HCT116 (cell line): ENCODE measurements at regions not wholly inside any gene's neighbourhood (a gene's known extent, or its start where the extent isn't known, plus 50 kb on each side); places are given as distances from the start of the nearest gene placed in this dataset.

Experiments used
- ATAC-seq: fragments of 200-7000 bp; cut with Tn5 transposase; 2 replicates; pipeline ENCODE4 v1.9.1; 2020; ENCODE audit warnings: mild to moderate bottlenecking, moderate library complexity
- BruUV-seq: library from RNA; stranded (reverse); fragments of 400-500 nt; replicated peaks from 2 replicates; lab custom pipeline; 2021; lab: Mats Ljungman, UMichigan
- CTCF ChIA-PET: fragments of 300-600 bp; sonication (Branson Sonifier 250); formaldehyde crosslinking; loops from one replicate; lab custom pipeline; 2021; ENCODE audit warnings: antibody characterized with exemption; lab: Charles Lee
- POLR2A ChIA-PET: fragments of 300-600, 350-600 bp; sonication (Branson Sonifier 250); formaldehyde crosslinking; loops from one replicate; lab custom pipeline; 2021; ENCODE audit warnings: antibody characterized with exemption; lab: Charles Lee
- RAD21 ChIA-PET, 2 experiments: fragments of 300-600 bp; sonication (Branson Sonifier 250); formaldehyde crosslinking; loops; one replicate each; lab custom pipeline; 2023; ENCODE audit warnings: low total read pairs in 2 of 2; ENCODE audit not compliant: uncharacterized antibody in 2 of 2, unreplicated experiment in 2 of 2, low non-redundant PET in 1 of 2; lab: Charles Lee
- DNase-seq: peaks from one replicate; pipeline ENCODE4 v3.0.0-alpha.2; 2010; ENCODE audit warnings: low read depth, low spot score
- H2AFZ ChIP-seq: fragments of 200-600 bp; shearing (Covaris generic), sonication (generic); 2 replicates; pipeline ENCODE4 v1.6.1; 2017; ENCODE audit warnings: low read depth, mixed run types, mixed read lengths, antibody characterized with exemption, low read length; ENCODE audit not compliant: poor library complexity, severe bottlenecking
- H3K27ac ChIP-seq: 2 replicates; pipeline ENCODE4 v1.5.1; 2012; ENCODE audit warnings: low read depth, low read length
- H3K27me3 ChIP-seq: fragments of 200-600 bp; sonication (generic); 2 replicates; pipeline ENCODE4 v1.6.1; 2016; ENCODE audit warnings: mixed run types, low read length, mixed read lengths; ENCODE audit not compliant: insufficient read depth
- H3K36me3 ChIP-seq, 2 experiments: fragments of 200-500 bp in 1 of 2; fragments of 200-600 bp in 1 of 2; sonication (Bioruptor generic) in 1 of 2; sonication (generic) in 1 of 2; 2 replicates each; pipeline versions ENCODE4 v1.5.1 to v1.6.1; 2014 to 2016; ENCODE audit warnings: low read length in 2 of 2, inconsistent platforms in 1 of 2, mixed read lengths in 1 of 2, mixed run types in 1 of 2; ENCODE audit not compliant: insufficient read depth in 2 of 2, control insufficient read depth in 1 of 2
- H3K4me1 ChIP-seq, 2 experiments: fragments of 200-600 bp in 1 of 2; sonication (generic) in 1 of 2; 2 replicates each; pipeline versions ENCODE4 v1.5.1 to v1.6.1; 2012 to 2017; ENCODE audit warnings: low read length in 2 of 2, inconsistent platforms in 1 of 2, mild to moderate bottlenecking in 1 of 2, mixed read lengths in 1 of 2, mixed run types in 1 of 2, moderate library complexity in 1 of 2; ENCODE audit not compliant: insufficient read depth in 2 of 2, control insufficient read depth in 1 of 2
- H3K4me2 ChIP-seq: fragments of 200-600 bp; sonication (generic); 2 replicates; pipeline ENCODE4 v1.6.1; 2017; ENCODE audit warnings: mixed run types, low read length, mixed read lengths
- H3K4me3 ChIP-seq, 2 experiments: fragments of 200-600 bp in 1 of 2; sonication (generic) in 1 of 2; replicated peaks in 1 of 2; 2 replicates each; pipeline ENCODE4 v1.5.1; 2011 to 2016; ENCODE audit warnings: low read length in 2 of 2, control low read depth in 1 of 2, low read depth in 1 of 2, mild to moderate bottlenecking in 1 of 2, mixed read lengths in 1 of 2, mixed run types in 1 of 2
- H3K79me2 ChIP-seq: fragments of 200-600 bp; sonication (generic); 2 replicates; pipeline ENCODE4 v1.6.1; 2017; ENCODE audit warnings: mild to moderate bottlenecking, mixed run types, low read length, moderate library complexity, mixed read lengths; ENCODE audit not compliant: insufficient read depth
- H3K9ac ChIP-seq: fragments of 200-600 bp; sonication (generic); 2 replicates; pipeline ENCODE4 v1.6.1; 2016; ENCODE audit warnings: low read length, mixed read lengths
- H3K9me2 ChIP-seq: fragments of 200-600 bp; sonication (generic), shearing (Covaris generic); 2 replicates; pipeline ENCODE4 v1.6.1; 2017; ENCODE audit warnings: mixed run types, mild to moderate bottlenecking, moderate library complexity; ENCODE audit not compliant: insufficient read depth
- H3K9me3 ChIP-seq, 2 experiments: fragments of 200-500 bp in 1 of 2; fragments of 200-600 bp in 1 of 2; sonication (Bioruptor generic) in 1 of 2; sonication (generic) in 1 of 2; 2 replicates each; pipeline ENCODE4 v1.6.1; 2014 to 2017; ENCODE audit warnings: low read length in 2 of 2, mixed read lengths in 2 of 2, inconsistent platforms in 1 of 2, low read depth in 1 of 2, mild to moderate bottlenecking in 1 of 2, mixed run types in 1 of 2, moderate library complexity in 1 of 2; ENCODE audit not compliant: control insufficient read depth in 1 of 2, insufficient read depth in 1 of 2
- H4K20me1 ChIP-seq: fragments of 200-600 bp; sonication (generic), shearing (Covaris generic); 2 replicates; pipeline ENCODE4 v1.6.1; 2017; ENCODE audit warnings: mixed run types, mild to moderate bottlenecking, moderate library complexity; ENCODE audit not compliant: insufficient read depth
- ATF3 ChIP-seq: IDR thresholded peaks from 2 replicates; pipeline ENCODE4 v1.6.1; 2012
- CBX3 ChIP-seq: IDR thresholded peaks from 2 replicates; pipeline ENCODE4 v1.6.1; 2012; ENCODE audit warnings: low read depth
- CTCF ChIP-seq, 3 experiments: fragments of 200-600 bp in 1 of 3; sonication (generic) in 1 of 3; IDR thresholded peaks in 2 of 3; conservative IDR thresholded peaks in 1 of 3; 2 replicates each; pipeline ENCODE4 v1.5.1; 2012 to 2017; ENCODE audit warnings: low read depth in 2 of 3, low read length in 2 of 3, antibody characterized with exemption in 1 of 3, borderline replicate concordance in 1 of 3, control low read depth in 1 of 3, mild to moderate bottlenecking in 1 of 3, mixed read lengths in 1 of 3, mixed run types in 1 of 3, moderate library complexity in 1 of 3; ENCODE audit not compliant: insufficient read depth in 1 of 3
- EGR1 ChIP-seq: IDR thresholded peaks from 2 replicates; pipeline ENCODE4 v1.6.1; 2012; ENCODE audit warnings: low read depth
- ELF1 ChIP-seq: IDR thresholded peaks from 2 replicates; pipeline ENCODE4 v1.6.1; 2012; ENCODE audit warnings: low read depth, borderline replicate concordance
- EZH2 ChIP-seq: fragments of 200-600 bp; sonication (generic); IDR thresholded peaks from 2 replicates; pipeline ENCODE4 v1.6.1; 2017; ENCODE audit warnings: antibody characterized with exemption, mixed run types
- EZH2phosphoT487 ChIP-seq: fragments of 200-600 bp; IDR thresholded peaks from 2 replicates; pipeline ENCODE4 v1.6.1; 2018; ENCODE audit warnings: antibody characterized with exemption, borderline replicate concordance
- FOSL1 ChIP-seq: IDR thresholded peaks from 2 replicates; pipeline ENCODE4 v1.6.1; 2012; ENCODE audit warnings: low read depth
- JUND ChIP-seq: IDR thresholded peaks from 2 replicates; pipeline ENCODE4 v1.6.1; 2012
- POLR2A ChIP-seq: IDR thresholded peaks from 2 replicates; pipeline ENCODE4 v1.7.0; 2011; ENCODE audit warnings: borderline replicate concordance; ENCODE audit not compliant: insufficient read depth, insufficient read length; ENCODE audit errors: extremely low read depth
- POLR2AphosphoS5 ChIP-seq: IDR thresholded peaks from 2 replicates; pipeline ENCODE4 v1.6.1; 2011; ENCODE audit warnings: mild to moderate bottlenecking, low read depth, low read length, moderate library complexity
- RAD21 ChIP-seq: IDR thresholded peaks from 2 replicates; pipeline ENCODE4 v1.6.1; 2012; ENCODE audit warnings: low read depth, mild to moderate bottlenecking
- REST ChIP-seq: IDR thresholded peaks from 2 replicates; pipeline ENCODE4 v1.6.1; 2012; ENCODE audit warnings: low read depth
- SIN3A ChIP-seq: IDR thresholded peaks from 2 replicates; pipeline ENCODE4 v1.6.1; 2012; ENCODE audit warnings: low read depth
- TCF7L2 ChIP-seq: IDR thresholded peaks from 2 replicates; pipeline ENCODE4 v1.7.0; 2011; ENCODE audit warnings: borderline replicate concordance, inconsistent platforms; ENCODE audit not compliant: insufficient read depth, insufficient read length; ENCODE audit errors: extremely low read depth
- YY1 ChIP-seq: IDR thresholded peaks from 2 replicates; pipeline ENCODE4 v1.6.1; 2011; ENCODE audit warnings: low read length, low read depth, moderate library complexity, mild to moderate bottlenecking; ENCODE audit not compliant: insufficient replicate concordance; ENCODE audit errors: extremely low read depth
- ZBTB33 ChIP-seq: IDR thresholded peaks from 2 replicates; pipeline ENCODE4 v1.6.1; 2011; ENCODE audit warnings: mild to moderate bottlenecking, low read length, moderate library complexity; ENCODE audit not compliant: insufficient replicate concordance; ENCODE audit errors: extremely low read depth
- ZFX ChIP-seq: fragments of 450-650 bp; IDR thresholded peaks from 2 replicates; pipeline ENCODE4 v1.6.1; 2017
- ZNF274 ChIP-seq: fragments of 200-500 bp; sonication (Bioruptor generic); IDR thresholded peaks from 2 replicates; pipeline ENCODE4 v1.6.1; 2014; ENCODE audit warnings: mild to moderate bottlenecking, low read depth, low read length, inconsistent platforms
- intact Hi-C: fragments of 100-400 bp; cut with micrococcal nuclease; formaldehyde crosslinking; loops from 2 replicates; pipeline ENCODE4 v1.10.0; 2022

- no peaks in the 10 kb centered on the region for H3K9me2 ChIP-seq
- H3K36me3 ChIP-seq, result no peaks in the 10 kb centered on the region
- H2AFZ ChIP-seq, result no peak overlapping the region
- DNase-seq, result no peak
- H3K9me3 ChIP-seq, result no peaks in the 10 kb centered on the region
- no peaks in the 10 kb centered on the region for H4K20me1 ChIP-seq
- H3K9ac ChIP-seq, result no peak overlapping the region
- intact Hi-C loops, result loop anchor here (10.0 kb wide), 1 partner anchor 159 kb away; no protein-coding TSS in a partner anchor
- H3K27me3 ChIP-seq, result no peaks in the 10 kb centered on the region
- H3K4me2 ChIP-seq, result no peak overlapping the region
- ChIA-PET RAD21 (no interaction called here), CTCF (no interaction called here), POLR2A (no interaction called here)
- H3K79me2 ChIP-seq, result no peaks in the 10 kb centered on the region
- no TSS peak for BruUV-seq
- H3K4me3 ChIP-seq, result no peak overlapping the region
- no peaks in the 10 kb centered on the region for H3K4me1 ChIP-seq
- ATAC-seq, result no peak
- no peak for TF ChIP-seq YY1
- TF ChIP-seq EGR1, result no peak
- TF ChIP-seq POLR2A, result no peak
- TF ChIP-seq JUND, result no peak
- no peak for TF ChIP-seq EZH2
- no peak for TF ChIP-seq POLR2AphosphoS5
- no peak for TF ChIP-seq ELF1
- no peak for TF ChIP-seq ATF3
- no peak for TF ChIP-seq CTCF (IDR thresholded peaks at IDR 0.05 in 2 of 3, conservative IDR thresholded peaks at IDR 0.05 in 1 of 3; ENCODE audit: borderline replicate concordance in 1 of 3, insufficient read depth in 1 of 3, low read depth in 2 of 3, low read length in 2 of 3)
- no peak for TF ChIP-seq REST
- TF ChIP-seq ZNF274, result no peak
- no peak for TF ChIP-seq ZFX
- no peak for TF ChIP-seq SIN3A
- no peak for TF ChIP-seq TCF7L2
- TF ChIP-seq CBX3, result no peak
- no peak for TF ChIP-seq RAD21
- no peak for TF ChIP-seq FOSL1
- no peak for TF ChIP-seq ZBTB33
- TF ChIP-seq EZH2phosphoT487, result no peak
- H3K27ac ChIP-seq, result no peak overlapping the region
Measured at GRCh38 chr15:62486041-62486440, 321.0 kb upstream of the C2CD4B start.
